GM23338 (cell line): ENCODE measurements at regions not wholly inside any gene's neighbourhood (a gene's known extent, or its start where the extent isn't known, plus 50 kb on each side); places are given as distances from the start of the nearest gene placed in this dataset.

Experiments
- CREB1 ChIP-seq: fragments of 250-450 bp; sonication (Bioruptor Pico); IDR thresholded peaks from 2 replicates; pipeline ENCODE4 v1.5.0; 2020; ENCODE audit warnings: low read depth, mild to moderate bottlenecking, moderate library complexity
- EZH2 ChIP-seq: fragments of 200-600 bp; sonication (generic); IDR thresholded peaks from one replicate; pipeline ENCODE4 v1.8.0; 2017; ENCODE audit warnings: antibody characterized with exemption, mild to moderate bottlenecking, low read depth; ENCODE audit not compliant: unreplicated experiment
- EZH2phosphoT487 ChIP-seq: fragments of 200-600 bp; sonication (generic); IDR thresholded peaks from one replicate; pipeline ENCODE4 v1.8.1; 2018; ENCODE audit warnings: antibody characterized with exemption; ENCODE audit not compliant: unreplicated experiment
- STAT1 ChIP-seq: IDR thresholded peaks from one replicate; pipeline ENCODE4 v1.6.1; 2016; ENCODE audit warnings: antibody characterized with exemption; ENCODE audit not compliant: unreplicated experiment
- ZNF114 ChIP-seq: fragments of 250-450 bp; sonication (Bioruptor Pico); IDR thresholded peaks from 2 replicates; pipeline ENCODE4 v1.5.0; 2020; ENCODE audit warnings: mild to moderate bottlenecking, moderate library complexity
- TF ChIP-seq, protein P1 (sequence below), 2 experiments: fragments of 200-600 bp in 1 of 2; sonication (generic) in 1 of 2; conservative IDR thresholded peaks; 2 replicates each; pipeline versions ENCODE4 v1.5.1 to v1.6.1; 2016 to 2017; ENCODE audit warnings: antibody characterized with exemption in 2 of 2, low read depth in 2 of 2, mild to moderate bottlenecking in 2 of 2, moderate library complexity in 1 of 2
- TF ChIP-seq, protein P2 (sequence below): IDR thresholded peaks from one replicate; pipeline ENCODE4 v1.6.1; 2018; ENCODE audit warnings: antibody characterized with exemption; ENCODE audit not compliant: unreplicated experiment

DNA sequence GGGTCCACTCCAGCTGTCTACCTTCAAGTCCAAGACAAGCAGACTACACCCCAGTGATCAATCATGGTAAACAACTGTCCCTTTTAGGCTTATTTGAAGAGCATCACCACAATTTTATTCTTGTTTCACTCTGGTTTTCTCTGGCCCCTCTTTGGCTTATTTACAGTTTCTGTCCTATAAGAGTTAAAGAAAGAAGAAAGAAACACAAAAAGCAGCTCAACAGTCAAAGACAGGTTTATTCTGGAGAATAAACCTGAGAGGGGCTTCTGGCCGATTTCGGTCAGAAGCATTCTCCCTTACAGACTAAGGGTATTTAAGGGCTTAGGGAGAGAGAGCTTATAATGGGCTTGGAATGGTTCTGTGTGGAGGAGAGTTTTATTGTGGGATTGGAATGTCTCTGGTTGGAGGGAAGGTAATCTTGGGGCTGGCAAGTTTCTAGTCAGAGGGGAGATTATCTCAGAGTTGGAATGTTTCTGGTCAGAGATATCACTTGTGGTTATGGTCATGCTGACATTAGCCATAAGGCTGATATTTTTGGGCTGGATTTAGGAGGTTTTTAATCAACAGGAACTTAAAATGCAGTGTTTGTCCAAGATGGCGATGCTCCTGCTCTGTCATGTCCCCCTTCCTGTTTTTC is 161.0 kb downstream of the URB2 start:
- TF ChIP-seq, protein P1, sequence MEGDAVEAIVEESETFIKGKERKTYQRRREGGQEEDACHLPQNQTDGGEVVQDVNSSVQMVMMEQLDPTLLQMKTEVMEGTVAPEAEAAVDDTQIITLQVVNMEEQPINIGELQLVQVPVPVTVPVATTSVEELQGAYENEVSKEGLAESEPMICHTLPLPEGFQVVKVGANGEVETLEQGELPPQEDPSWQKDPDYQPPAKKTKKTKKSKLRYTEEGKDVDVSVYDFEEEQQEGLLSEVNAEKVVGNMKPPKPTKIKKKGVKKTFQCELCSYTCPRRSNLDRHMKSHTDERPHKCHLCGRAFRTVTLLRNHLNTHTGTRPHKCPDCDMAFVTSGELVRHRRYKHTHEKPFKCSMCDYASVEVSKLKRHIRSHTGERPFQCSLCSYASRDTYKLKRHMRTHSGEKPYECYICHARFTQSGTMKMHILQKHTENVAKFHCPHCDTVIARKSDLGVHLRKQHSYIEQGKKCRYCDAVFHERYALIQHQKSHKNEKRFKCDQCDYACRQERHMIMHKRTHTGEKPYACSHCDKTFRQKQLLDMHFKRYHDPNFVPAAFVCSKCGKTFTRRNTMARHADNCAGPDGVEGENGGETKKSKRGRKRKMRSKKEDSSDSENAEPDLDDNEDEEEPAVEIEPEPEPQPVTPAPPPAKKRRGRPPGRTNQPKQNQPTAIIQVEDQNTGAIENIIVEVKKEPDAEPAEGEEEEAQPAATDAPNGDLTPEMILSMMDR (conservative IDR thresholded peaks at IDR 0.05; ENCODE audit: low read depth in 2 of 2), result no peak
- TF ChIP-seq CREB1 (CRISPR knock-in tag) (no peak), EZH2phosphoT487 (no peak), STAT1 (no peak), ZNF114 (CRISPR knock-in tag) (no peak), EZH2 (no peak)
- TF ChIP-seq, protein P2, sequence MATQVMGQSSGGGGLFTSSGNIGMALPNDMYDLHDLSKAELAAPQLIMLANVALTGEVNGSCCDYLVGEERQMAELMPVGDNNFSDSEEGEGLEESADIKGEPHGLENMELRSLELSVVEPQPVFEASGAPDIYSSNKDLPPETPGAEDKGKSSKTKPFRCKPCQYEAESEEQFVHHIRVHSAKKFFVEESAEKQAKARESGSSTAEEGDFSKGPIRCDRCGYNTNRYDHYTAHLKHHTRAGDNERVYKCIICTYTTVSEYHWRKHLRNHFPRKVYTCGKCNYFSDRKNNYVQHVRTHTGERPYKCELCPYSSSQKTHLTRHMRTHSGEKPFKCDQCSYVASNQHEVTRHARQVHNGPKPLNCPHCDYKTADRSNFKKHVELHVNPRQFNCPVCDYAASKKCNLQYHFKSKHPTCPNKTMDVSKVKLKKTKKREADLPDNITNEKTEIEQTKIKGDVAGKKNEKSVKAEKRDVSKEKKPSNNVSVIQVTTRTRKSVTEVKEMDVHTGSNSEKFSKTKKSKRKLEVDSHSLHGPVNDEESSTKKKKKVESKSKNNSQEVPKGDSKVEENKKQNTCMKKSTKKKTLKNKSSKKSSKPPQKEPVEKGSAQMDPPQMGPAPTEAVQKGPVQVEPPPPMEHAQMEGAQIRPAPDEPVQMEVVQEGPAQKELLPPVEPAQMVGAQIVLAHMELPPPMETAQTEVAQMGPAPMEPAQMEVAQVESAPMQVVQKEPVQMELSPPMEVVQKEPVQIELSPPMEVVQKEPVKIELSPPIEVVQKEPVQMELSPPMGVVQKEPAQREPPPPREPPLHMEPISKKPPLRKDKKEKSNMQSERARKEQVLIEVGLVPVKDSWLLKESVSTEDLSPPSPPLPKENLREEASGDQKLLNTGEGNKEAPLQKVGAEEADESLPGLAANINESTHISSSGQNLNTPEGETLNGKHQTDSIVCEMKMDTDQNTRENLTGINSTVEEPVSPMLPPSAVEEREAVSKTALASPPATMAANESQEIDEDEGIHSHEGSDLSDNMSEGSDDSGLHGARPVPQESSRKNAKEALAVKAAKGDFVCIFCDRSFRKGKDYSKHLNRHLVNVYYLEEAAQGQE, result no peak
